HepG2 (cell line): ENCODE measurements at regions not wholly inside any gene's neighbourhood (a gene's known extent, or its start where the extent isn't known, plus 50 kb on each side); places are given as distances from the start of the nearest gene placed in this dataset.

Source experiments
- ATAC-seq: fragments of 200-7000 bp; cut with Tn5 transposase; 3 replicates; pipeline ENCODE4 v1.9.1; 2020; ENCODE audit warnings: mild to moderate bottlenecking, moderate library complexity
- BruUV-seq: library from RNA; stranded (reverse); fragments of 400-500 nt; replicated peaks from 2 replicates; lab custom pipeline; 2021; lab: Mats Ljungman, UMichigan
- CTCF ChIA-PET: fragments of 300-600 bp; formaldehyde crosslinking; extraction: SDS; loops from one replicate; lab custom pipeline; 2021; ENCODE audit warnings: low total read pairs, inconsistent platforms, low intra/inter-chr PET ratio; lab: Yijun Ruan, JAX
- POLR2A ChIA-PET: fragments of 350-600 bp; sonication (Branson Sonifier 250); formaldehyde crosslinking; loops from one replicate; lab custom pipeline; 2020; ENCODE audit warnings: antibody characterized with exemption, inconsistent platforms; lab: Yijun Ruan, JAX
- DNase-seq: peaks from one replicate; pipeline ENCODE4 v3.0.0-alpha.2; 2015; ENCODE audit warnings: low spot score
- FAIRE-seq: peaks from 3 replicates; lab custom pipeline; 2011; peaks lifted over from hg19 to GRCh38; lab: Jason Lieb, UNC
- H2AFZ ChIP-seq: one replicate; pipeline ENCODE4 v1.6.1; 2011; ENCODE audit warnings: low read length, inconsistent platforms
- H3K27ac ChIP-seq: fragments of 300-600 bp; 3 replicates; pipeline ENCODE4 v1.8.0; 2011; ENCODE audit warnings: mixed run types, mild to moderate bottlenecking, mixed read lengths, low read length, inconsistent platforms; ENCODE audit not compliant: insufficient read depth; ENCODE audit errors: extremely low read length
- H3K27me3 ChIP-seq, 2 experiments: fragments of 200-600 bp in 1 of 2; 2 replicates in 1 of 2; 3 replicates in 1 of 2; pipeline versions ENCODE4 v1.6.0 to v1.8.0; 2011; ENCODE audit warnings: low read length in 2 of 2, mild to moderate bottlenecking in 2 of 2, moderate library complexity in 2 of 2, inconsistent platforms in 1 of 2; ENCODE audit not compliant: insufficient read depth in 2 of 2, control insufficient read depth in 1 of 2
- H3K36me3 ChIP-seq, 2 experiments: fragments of 200-600 bp in 1 of 2; replicated peaks in 1 of 2; 2 replicates in 1 of 2; 3 replicates in 1 of 2; pipeline versions ENCODE4 v1.5.1 to v1.8.0; 2011; ENCODE audit warnings: low read length in 2 of 2, inconsistent platforms in 1 of 2; ENCODE audit not compliant: insufficient read depth in 2 of 2, control insufficient read depth in 1 of 2
- H3K4me1 ChIP-seq: 2 replicates; pipeline ENCODE4 v1.5.1; 2012; ENCODE audit warnings: low read length, inconsistent platforms; ENCODE audit not compliant: insufficient read depth
- H3K4me2 ChIP-seq: 2 replicates; pipeline ENCODE4 v1.6.0; 2011; ENCODE audit warnings: low read depth, low read length, inconsistent platforms
- H3K4me3 ChIP-seq, 3 experiments: fragments of 200-600 bp in 1 of 3; sonication (generic), shearing (Covaris generic) in 1 of 3; replicated peaks in 1 of 3; 2 replicates each; pipeline ENCODE4 v1.5.1; 2011 to 2016; ENCODE audit warnings: low read length in 3 of 3, inconsistent platforms in 2 of 3, low read depth in 2 of 3, mild to moderate bottlenecking in 2 of 3, control low read depth in 1 of 3, mixed read lengths in 1 of 3; ENCODE audit not compliant: insufficient read depth in 1 of 3
- H3K79me2 ChIP-seq: one replicate; pipeline ENCODE4 v1.6.1; 2011; ENCODE audit warnings: low read length, inconsistent platforms; ENCODE audit not compliant: insufficient read depth
- H3K9ac ChIP-seq: 2 replicates; pipeline ENCODE4 v1.6.0; 2011; ENCODE audit warnings: mild to moderate bottlenecking, low read depth, low read length, inconsistent platforms; ENCODE audit not compliant: insufficient read depth
- H3K9me3 ChIP-seq: 2 replicates; pipeline ENCODE4 v1.5.1; 2012; ENCODE audit warnings: mild to moderate bottlenecking, low read length
- H4K20me1 ChIP-seq: 2 replicates; pipeline ENCODE4 v1.6.0; 2011; ENCODE audit warnings: inconsistent platforms, mild to moderate bottlenecking, low read length, moderate library complexity; ENCODE audit not compliant: insufficient read depth
- AGO1 ChIP-seq: fragments of 200-400 bp; formaldehyde crosslinking; IDR thresholded peaks from 2 replicates; pipeline ENCODE4 v1.6.1; 2017; ENCODE audit warnings: mild to moderate bottlenecking, low read depth, low read length, moderate library complexity; ENCODE audit not compliant: poor library complexity, severe bottlenecking
- ATF7-NPFF ChIP-seq: sonication (generic); formaldehyde crosslinking; IDR thresholded peaks from 2 replicates; pipeline ENCODE4 v1.8.1; 2023; ENCODE audit warnings: mild to moderate bottlenecking, low read depth, missing genetic modification reagents, moderate library complexity
- CCDC6 ChIP-seq: sonication (generic); formaldehyde crosslinking; IDR thresholded peaks from 2 replicates; pipeline ENCODE4 v1.8.1; 2022; ENCODE audit warnings: mild to moderate bottlenecking, missing genetic modification reagents, moderate library complexity
- ETV5 ChIP-seq: IDR thresholded peaks from 2 replicates; pipeline ENCODE4 v1.6.1; 2018; ENCODE audit warnings: missing biosample characterization, missing genetic modification reagents, inconsistent platforms, borderline replicate concordance
- NFATC3 ChIP-seq: sonication (generic); formaldehyde crosslinking; IDR thresholded peaks from 2 replicates; pipeline ENCODE4 v1.5.1; 2020; ENCODE audit warnings: mild to moderate bottlenecking, missing genetic modification reagents
- POLR2AphosphoS2 ChIP-seq: IDR thresholded peaks from 2 replicates; pipeline ENCODE4 v1.6.1; 2011; ENCODE audit warnings: low read depth, low read length, improper control_type of control experiment
- PRPF4 ChIP-seq: fragments of 200-400 bp; formaldehyde crosslinking; IDR thresholded peaks from 2 replicates; pipeline ENCODE4 v1.6.1; 2016; ENCODE audit warnings: low read length, low read depth; ENCODE audit not compliant: poor library complexity, severe bottlenecking
- RCOR2 ChIP-seq: IDR thresholded peaks from 2 replicates; pipeline ENCODE4 v1.6.1; 2016; ENCODE audit warnings: missing biosample characterization, missing genetic modification reagents
- RFX5 ChIP-seq: IDR thresholded peaks from 2 replicates; pipeline ENCODE4 v1.6.1; 2011; ENCODE audit warnings: low read depth, low read length, improper control_type of control experiment
- ZBTB33 ChIP-seq: sonication (generic); formaldehyde crosslinking; IDR thresholded peaks from 2 replicates; pipeline ENCODE4 v1.4.0; 2020; ENCODE audit warnings: missing genetic modification reagents
- ZKSCAN5 ChIP-seq: sonication (generic); formaldehyde crosslinking; IDR thresholded peaks from 2 replicates; pipeline ENCODE4 v1.5.1; 2020; ENCODE audit warnings: mild to moderate bottlenecking, missing genetic modification reagents
- ZNF563 ChIP-seq: sonication (generic); formaldehyde crosslinking; IDR thresholded peaks from 2 replicates; pipeline ENCODE4 v1.8.0; 2022; ENCODE audit warnings: mild to moderate bottlenecking, moderate library complexity, missing genetic modification reagents
- ZNF607 ChIP-seq: sonication (generic); formaldehyde crosslinking; IDR thresholded peaks from 2 replicates; pipeline ENCODE4 v1.5.1; 2020; ENCODE audit warnings: missing genetic modification reagents, mild to moderate bottlenecking, borderline replicate concordance
- WGBS: methylation state at CpG from one replicate; pipeline ENCODE4 v1.1.6; 2017; ENCODE audit warnings: low lambda C conversion rate; 5-methylcytosine and 5-hydroxymethylcytosine counted together
- in situ Hi-C: cut with HindIII; loops from 2 replicates; pipeline ENCODE4 v1.10.0; 2017; ENCODE audit warnings: low pct_unique_long_range_greater_than_20kb; ENCODE audit not compliant: extremely low pct_ligation_motif_present
- intact Hi-C: fragments of 100-400 bp; cut with micrococcal nuclease; formaldehyde crosslinking; loops from one replicate; pipeline ENCODE4 v1.10.0; 2022; ENCODE audit not compliant: unreplicated experiment
- TF ChIP-seq, protein P1 (sequence below): sonication (generic); formaldehyde crosslinking; conservative IDR thresholded peaks from 2 replicates; pipeline ENCODE4 v1.4.0; 2020; ENCODE audit warnings: mild to moderate bottlenecking, missing genetic modification reagents, moderate library complexity

DNA sequence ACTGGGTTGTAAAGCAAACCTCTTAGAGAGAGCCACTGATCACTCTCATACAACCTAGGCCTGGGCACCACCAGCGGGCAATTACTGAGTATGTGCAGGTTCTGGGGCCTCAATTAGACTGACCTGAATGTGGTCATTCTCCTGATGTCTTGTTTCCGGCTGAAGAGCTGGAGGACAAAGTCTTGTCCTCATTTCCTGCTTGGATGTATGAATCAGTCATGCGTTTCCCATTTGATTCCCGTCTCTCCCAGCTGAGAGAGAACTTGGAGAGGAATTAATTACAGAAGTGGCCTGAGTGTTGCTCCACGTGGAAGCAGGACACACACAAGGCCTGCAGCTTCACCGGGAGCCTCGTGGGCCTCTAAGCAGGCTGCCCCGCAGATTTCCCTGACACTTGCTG lies 799.3 kb upstream of the ARGLU1 start:
- no peaks in the 10 kb centered on the region for H3K79me2 ChIP-seq
- WGBS: 21% methylated on average over 7 of the region's 8 CpGs
- no peaks in the 10 kb centered on the region for H4K20me1 ChIP-seq
- no peak overlapping the region for H3K4me3 ChIP-seq
- H3K27me3 ChIP-seq: no peaks in the 10 kb centered on the region
- H3K4me2 ChIP-seq: no peak overlapping the region
- H3K27ac ChIP-seq: no peak overlapping the region
- intact Hi-C loops: no loop called here
- ATAC-seq (no peak), DNase-seq (no peak), FAIRE-seq (no peak)
- in situ Hi-C loops: no loop called here
- CTCF ChIA-PET: no interaction called here
- POLR2A ChIA-PET: no interaction called here
- no TSS peak for BruUV-seq
- no peaks in the 10 kb centered on the region for H3K36me3 ChIP-seq
- H3K9ac ChIP-seq: no peak overlapping the region
- no peaks in the 10 kb centered on the region for H3K4me1 ChIP-seq
- H2AFZ ChIP-seq: no peak overlapping the region
- H3K9me3 ChIP-seq: no peaks in the 10 kb centered on the region
- TF ChIP-seq POLR2AphosphoS2 (no peak), ATF7-NPFF (CRISPR knock-in tag) (no peak), CCDC6 (CRISPR knock-in tag) (no peak), ZKSCAN5 (no peak), RCOR2 (no peak), ETV5 (no peak), AGO1 (no peak), ZNF607 (CRISPR knock-in tag) (no peak), ZNF563 (CRISPR knock-in tag) (no peak), ZBTB33 (CRISPR knock-in tag) (no peak), RFX5 (no peak), PRPF4 (no peak), NFATC3 (CRISPR knock-in tag) (no peak)
- TF ChIP-seq, protein P1, sequence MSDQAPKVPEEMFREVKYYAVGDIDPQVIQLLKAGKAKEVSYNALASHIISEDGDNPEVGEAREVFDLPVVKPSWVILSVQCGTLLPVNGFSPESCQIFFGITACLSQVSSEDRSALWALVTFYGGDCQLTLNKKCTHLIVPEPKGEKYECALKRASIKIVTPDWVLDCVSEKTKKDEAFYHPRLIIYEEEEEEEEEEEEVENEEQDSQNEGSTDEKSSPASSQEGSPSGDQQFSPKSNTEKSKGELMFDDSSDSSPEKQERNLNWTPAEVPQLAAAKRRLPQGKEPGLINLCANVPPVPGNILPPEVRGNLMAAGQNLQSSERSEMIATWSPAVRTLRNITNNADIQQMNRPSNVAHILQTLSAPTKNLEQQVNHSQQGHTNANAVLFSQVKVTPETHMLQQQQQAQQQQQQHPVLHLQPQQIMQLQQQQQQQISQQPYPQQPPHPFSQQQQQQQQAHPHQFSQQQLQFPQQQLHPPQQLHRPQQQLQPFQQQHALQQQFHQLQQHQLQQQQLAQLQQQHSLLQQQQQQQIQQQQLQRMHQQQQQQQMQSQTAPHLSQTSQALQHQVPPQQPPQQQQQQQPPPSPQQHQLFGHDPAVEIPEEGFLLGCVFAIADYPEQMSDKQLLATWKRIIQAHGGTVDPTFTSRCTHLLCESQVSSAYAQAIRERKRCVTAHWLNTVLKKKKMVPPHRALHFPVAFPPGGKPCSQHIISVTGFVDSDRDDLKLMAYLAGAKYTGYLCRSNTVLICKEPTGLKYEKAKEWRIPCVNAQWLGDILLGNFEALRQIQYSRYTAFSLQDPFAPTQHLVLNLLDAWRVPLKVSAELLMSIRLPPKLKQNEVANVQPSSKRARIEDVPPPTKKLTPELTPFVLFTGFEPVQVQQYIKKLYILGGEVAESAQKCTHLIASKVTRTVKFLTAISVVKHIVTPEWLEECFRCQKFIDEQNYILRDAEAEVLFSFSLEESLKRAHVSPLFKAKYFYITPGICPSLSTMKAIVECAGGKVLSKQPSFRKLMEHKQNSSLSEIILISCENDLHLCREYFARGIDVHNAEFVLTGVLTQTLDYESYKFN (CRISPR knock-in tag): no peak
